ENCODE measurements at regions not wholly inside any gene's neighbourhood (a gene's known extent, or its start where the extent isn't known, plus 50 kb on each side); places are given as distances from the start of the nearest gene placed in this dataset.
A peak's percentile ranks its signal among the peaks of the same experiment; 100 is the strongest.

DNA sequence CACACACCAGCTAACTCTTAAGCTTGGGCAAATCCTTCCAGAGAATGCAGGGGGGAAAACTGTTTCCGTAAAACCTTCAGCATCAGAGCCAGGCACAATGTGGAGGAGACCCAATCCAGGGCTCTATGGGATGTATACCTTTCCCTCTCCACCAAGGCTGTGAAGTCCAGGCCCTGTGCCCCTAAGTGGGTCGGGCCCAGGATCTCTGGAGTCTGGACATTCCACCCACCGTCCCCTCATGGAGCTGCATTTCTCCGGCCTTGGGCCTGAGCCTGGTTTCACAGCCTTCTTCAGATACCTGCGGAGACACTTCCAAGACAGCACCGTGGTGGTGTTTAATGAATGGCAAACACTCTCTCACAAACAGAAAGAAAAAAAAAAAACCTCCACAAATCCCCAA, 186.2 kb downstream of the URI1 start (continued):
- TF ChIP-seq ZBTB2 (IDR thresholded peaks at IDR 0.05) (no peak), NELFE (IDR thresholded peaks at IDR 0.05; ENCODE audit: insufficient read depth, insufficient read length) (no peak), ZNF551 (CRISPR knock-in tag; IDR thresholded peaks at IDR 0.05) (no peak), SAP30 (IDR thresholded peaks at IDR 0.05; ENCODE audit: borderline replicate concordance, insufficient read depth, low read depth, low read length, poor library complexity, severe bottlenecking) (no peak)

GRCh38 chr19:30130356-30131122, 188.5 kb downstream of the URI1 start:
- Histone ChIP-seq H3K4me3 (no peak overlapping the region), H3K36me3 (ENCODE audit: control insufficient read depth, insufficient read depth, low read length) (no peaks in the 10 kb centered on the region), H2AFZ (ENCODE audit: low read depth, low read length) (no peak overlapping the region), H3K9me1 (ENCODE audit: control insufficient read depth, insufficient read depth, low read length) (no peaks in the 10 kb centered on the region), H3K27ac (ENCODE audit: extremely low read depth, low read depth, low read length) (no peak overlapping the region), H3K4me2 (ENCODE audit: insufficient read depth, low read length) (no peak overlapping the region), H3K9me3 (replicated peaks; ENCODE audit: control insufficient read depth, insufficient read depth, low read depth, low read length) (no peaks in the 10 kb centered on the region), H3K79me2 (ENCODE audit: control insufficient read depth, insufficient read depth, low read length) (no peaks in the 10 kb centered on the region), H3K4me1 (replicated peaks in 1 of 2; ENCODE audit: control insufficient read depth in 2 of 2, insufficient read depth in 2 of 2, low read length in 2 of 2) (no peaks in the 10 kb centered on the region; a peak in 1 of 5 replicates), H3K9ac (ENCODE audit: insufficient read depth in 1 of 2, low read depth in 2 of 2, low read length in 2 of 2) (no peak overlapping the region), H4K20me1 (replicated peaks; ENCODE audit: control insufficient read depth, insufficient read depth, low read length) (no peaks in the 10 kb centered on the region; the same call in 1 of the 2 replicates), H3K27me3 (ENCODE audit: control insufficient read depth in 2 of 2, insufficient read depth in 2 of 2, low read length in 2 of 2) (peaks cover 12 to 47% of the 10 kb centered on the region in 2 experiments; a peak in 4 of 5 replicates)
- DNase-seq (ENCODE audit: extremely low read depth in 1 of 4, low spot score in 3 of 4), result no peak
- intact Hi-C loops (cut with micrococcal nuclease), result no loop called here
- BruUV-seq (replicated peaks), result no TSS peak
- WGBS (ENCODE audit: insufficient coverage, low coverage, missing lambda C conversion rate), result 0% methylated on average over 6 of the region's 6 CpGs
- 0 out of 3 replicates have a peak, but pooled peaks have one; percentile 28 for ATAC-seq
- no peak for FAIRE-seq
- ChIA-PET POLR2A (interaction anchor here (1.0 kb wide), 1 partner anchor 233 kb away, joined by 4 read pairs; no protein-coding TSS in a partner anchor), CTCF (ENCODE audit: low intra/inter-chr PET ratio) (no interaction called here)
- in situ Hi-C loops (cut with MboI), result no loop called here
- TF ChIP-seq, protein P1, sequence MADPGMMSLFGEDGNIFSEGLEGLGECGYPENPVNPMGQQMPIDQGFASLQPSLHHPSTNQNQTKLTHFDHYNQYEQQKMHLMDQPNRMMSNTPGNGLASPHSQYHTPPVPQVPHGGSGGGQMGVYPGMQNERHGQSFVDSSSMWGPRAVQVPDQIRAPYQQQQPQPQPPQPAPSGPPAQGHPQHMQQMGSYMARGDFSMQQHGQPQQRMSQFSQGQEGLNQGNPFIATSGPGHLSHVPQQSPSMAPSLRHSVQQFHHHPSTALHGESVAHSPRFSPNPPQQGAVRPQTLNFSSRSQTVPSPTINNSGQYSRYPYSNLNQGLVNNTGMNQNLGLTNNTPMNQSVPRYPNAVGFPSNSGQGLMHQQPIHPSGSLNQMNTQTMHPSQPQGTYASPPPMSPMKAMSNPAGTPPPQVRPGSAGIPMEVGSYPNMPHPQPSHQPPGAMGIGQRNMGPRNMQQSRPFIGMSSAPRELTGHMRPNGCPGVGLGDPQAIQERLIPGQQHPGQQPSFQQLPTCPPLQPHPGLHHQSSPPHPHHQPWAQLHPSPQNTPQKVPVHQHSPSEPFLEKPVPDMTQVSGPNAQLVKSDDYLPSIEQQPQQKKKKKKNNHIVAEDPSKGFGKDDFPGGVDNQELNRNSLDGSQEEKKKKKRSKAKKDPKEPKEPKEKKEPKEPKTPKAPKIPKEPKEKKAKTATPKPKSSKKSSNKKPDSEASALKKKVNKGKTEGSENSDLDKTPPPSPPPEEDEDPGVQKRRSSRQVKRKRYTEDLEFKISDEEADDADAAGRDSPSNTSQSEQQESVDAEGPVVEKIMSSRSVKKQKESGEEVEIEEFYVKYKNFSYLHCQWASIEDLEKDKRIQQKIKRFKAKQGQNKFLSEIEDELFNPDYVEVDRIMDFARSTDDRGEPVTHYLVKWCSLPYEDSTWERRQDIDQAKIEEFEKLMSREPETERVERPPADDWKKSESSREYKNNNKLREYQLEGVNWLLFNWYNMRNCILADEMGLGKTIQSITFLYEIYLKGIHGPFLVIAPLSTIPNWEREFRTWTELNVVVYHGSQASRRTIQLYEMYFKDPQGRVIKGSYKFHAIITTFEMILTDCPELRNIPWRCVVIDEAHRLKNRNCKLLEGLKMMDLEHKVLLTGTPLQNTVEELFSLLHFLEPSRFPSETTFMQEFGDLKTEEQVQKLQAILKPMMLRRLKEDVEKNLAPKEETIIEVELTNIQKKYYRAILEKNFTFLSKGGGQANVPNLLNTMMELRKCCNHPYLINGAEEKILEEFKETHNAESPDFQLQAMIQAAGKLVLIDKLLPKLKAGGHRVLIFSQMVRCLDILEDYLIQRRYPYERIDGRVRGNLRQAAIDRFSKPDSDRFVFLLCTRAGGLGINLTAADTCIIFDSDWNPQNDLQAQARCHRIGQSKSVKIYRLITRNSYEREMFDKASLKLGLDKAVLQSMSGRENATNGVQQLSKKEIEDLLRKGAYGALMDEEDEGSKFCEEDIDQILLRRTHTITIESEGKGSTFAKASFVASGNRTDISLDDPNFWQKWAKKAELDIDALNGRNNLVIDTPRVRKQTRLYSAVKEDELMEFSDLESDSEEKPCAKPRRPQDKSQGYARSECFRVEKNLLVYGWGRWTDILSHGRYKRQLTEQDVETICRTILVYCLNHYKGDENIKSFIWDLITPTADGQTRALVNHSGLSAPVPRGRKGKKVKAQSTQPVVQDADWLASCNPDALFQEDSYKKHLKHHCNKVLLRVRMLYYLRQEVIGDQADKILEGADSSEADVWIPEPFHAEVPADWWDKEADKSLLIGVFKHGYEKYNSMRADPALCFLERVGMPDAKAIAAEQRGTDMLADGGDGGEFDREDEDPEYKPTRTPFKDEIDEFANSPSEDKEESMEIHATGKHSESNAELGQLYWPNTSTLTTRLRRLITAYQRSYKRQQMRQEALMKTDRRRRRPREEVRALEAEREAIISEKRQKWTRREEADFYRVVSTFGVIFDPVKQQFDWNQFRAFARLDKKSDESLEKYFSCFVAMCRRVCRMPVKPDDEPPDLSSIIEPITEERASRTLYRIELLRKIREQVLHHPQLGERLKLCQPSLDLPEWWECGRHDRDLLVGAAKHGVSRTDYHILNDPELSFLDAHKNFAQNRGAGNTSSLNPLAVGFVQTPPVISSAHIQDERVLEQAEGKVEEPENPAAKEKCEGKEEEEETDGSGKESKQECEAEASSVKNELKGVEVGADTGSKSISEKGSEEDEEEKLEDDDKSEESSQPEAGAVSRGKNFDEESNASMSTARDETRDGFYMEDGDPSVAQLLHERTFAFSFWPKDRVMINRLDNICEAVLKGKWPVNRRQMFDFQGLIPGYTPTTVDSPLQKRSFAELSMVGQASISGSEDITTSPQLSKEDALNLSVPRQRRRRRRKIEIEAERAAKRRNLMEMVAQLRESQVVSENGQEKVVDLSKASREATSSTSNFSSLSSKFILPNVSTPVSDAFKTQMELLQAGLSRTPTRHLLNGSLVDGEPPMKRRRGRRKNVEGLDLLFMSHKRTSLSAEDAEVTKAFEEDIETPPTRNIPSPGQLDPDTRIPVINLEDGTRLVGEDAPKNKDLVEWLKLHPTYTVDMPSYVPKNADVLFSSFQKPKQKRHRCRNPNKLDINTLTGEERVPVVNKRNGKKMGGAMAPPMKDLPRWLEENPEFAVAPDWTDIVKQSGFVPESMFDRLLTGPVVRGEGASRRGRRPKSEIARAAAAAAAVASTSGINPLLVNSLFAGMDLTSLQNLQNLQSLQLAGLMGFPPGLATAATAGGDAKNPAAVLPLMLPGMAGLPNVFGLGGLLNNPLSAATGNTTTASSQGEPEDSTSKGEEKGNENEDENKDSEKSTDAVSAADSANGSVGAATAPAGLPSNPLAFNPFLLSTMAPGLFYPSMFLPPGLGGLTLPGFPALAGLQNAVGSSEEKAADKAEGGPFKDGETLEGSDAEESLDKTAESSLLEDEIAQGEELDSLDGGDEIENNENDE (IDR thresholded peaks at IDR 0.05; ENCODE audit: low read depth, low read length), result no peak
- no peak for TF ChIP-seq CBX2 (IDR thresholded peaks at IDR 0.05; ENCODE audit: insufficient read depth, low read length, poor library complexity, severe bottlenecking)

All from K562 (cell line).